Esophagus muscularis mucosa (tissue), 4 donors: ENCODE measurements at regions not wholly inside any gene's neighbourhood (a gene's known extent, or its start where the extent isn't known, plus 50 kb on each side); places are given as distances from the start of the nearest gene placed in this dataset.

ENCODE experiments used
- DNase-seq: peaks from one replicate; pipeline ENCODE4 v3.0.0-alpha.2; 2017; ENCODE audit errors: extremely low spot score
- H3K27ac ChIP-seq, 4 donors: fragments of 200-600 bp; sonication (generic); replicated peaks in 1 of 4; 1 replicate in 3 of 4; 2 replicates in 1 of 4; pipeline ENCODE4 v1.5.1; 2016 to 2019; ENCODE audit warnings: mild to moderate bottlenecking in 1 of 4
- H3K27me3 ChIP-seq, 4 donors: fragments of 200-600 bp; sonication (generic); one replicate each; pipeline versions ENCODE4 v1.5.1 to v1.6.0; 2016 to 2019
- H3K36me3 ChIP-seq, 4 donors: fragments of 200-600 bp; sonication (generic); one replicate each; pipeline ENCODE4 v1.5.1; 2016 to 2019
- H3K4me1 ChIP-seq, 4 donors: fragments of 200-600 bp; sonication (generic); one replicate each; pipeline ENCODE4 v1.5.1; 2016 to 2019
- H3K4me3 ChIP-seq, 4 donors: fragments of 200-600 bp; sonication (generic); 1 replicate in 2 of 4; 2 replicates in 2 of 4; pipeline ENCODE4 v1.5.1; 2016 to 2019; ENCODE audit warnings: mild to moderate bottlenecking in 4 of 4, moderate library complexity in 1 of 4
- H3K9me3 ChIP-seq, 4 donors: fragments of 200-600 bp; sonication (generic); 1 replicate in 3 of 4; 2 replicates in 1 of 4; pipeline ENCODE4 v1.5.1; 2016 to 2019
- CTCF ChIP-seq, 3 experiments: fragments of 200-600 bp in 2 of 3; fragments of 450-650 bp in 1 of 3; sonication (generic) in 2 of 3; IDR thresholded peaks; one replicate each; pipeline ENCODE4 v1.5.1; 2017 to 2019; ENCODE audit warnings: antibody characterized with exemption in 3 of 3, mild to moderate bottlenecking in 2 of 3, moderate library complexity in 1 of 3
- EP300 ChIP-seq: sonication (generic); formaldehyde crosslinking; IDR thresholded peaks from one replicate; pipeline ENCODE4 v1.6.1; 2017; ENCODE audit warnings: antibody characterized with exemption
- POLR2A ChIP-seq: fragments of 450-650 bp; IDR thresholded peaks from one replicate; pipeline ENCODE4 v1.6.1; 2017; ENCODE audit warnings: antibody characterized with exemption, moderate library complexity, mild to moderate bottlenecking, low read depth
- POLR2AphosphoS5 ChIP-seq, 2 donors: sonication (generic); formaldehyde crosslinking; IDR thresholded peaks; one replicate each; pipeline ENCODE4 v1.6.1; 2017; ENCODE audit warnings: antibody characterized with exemption in 2 of 2
- WGBS: methylation state at CpG from one replicate; pipeline ENCODE4 v1.1.5; 2018; 5-methylcytosine and 5-hydroxymethylcytosine counted together
- intact Hi-C: fragments of 100-400 bp; cut with DNase I; formaldehyde crosslinking; loops from one replicate; pipeline ENCODE4 v1.15.1; 2023

GRCh38 chr12:91434081-91434480 is 251.5 kb upstream of the DCN start:
- TF ChIP-seq CTCF (IDR thresholded peaks at IDR 0.05) (no peak), POLR2AphosphoS5 (IDR thresholded peaks at IDR 0.05) (no peak), POLR2A (no peak), EP300 (no peak)
- WGBS: 96% methylated on average over 1 of the region's 1 CpG

GRCh38 chr12:91432755-91433154 is 250.1 kb upstream of the DCN start:
- TF ChIP-seq CTCF (IDR thresholded peaks at IDR 0.05): no peak
- TF ChIP-seq POLR2A: no peak
- TF ChIP-seq EP300: no peak
- no peak for TF ChIP-seq POLR2AphosphoS5 (IDR thresholded peaks at IDR 0.05)
- no peaks in the 10 kb centered on the region for H3K9me3 ChIP-seq
- intact Hi-C loops: no loop called here
- 73% methylated on average over 1 of the region's 1 CpG for WGBS
- DNase-seq: no peak
- no peak overlapping the region for H3K27ac ChIP-seq
- no peaks in the 10 kb centered on the region for H3K36me3 ChIP-seq
- H3K4me3 ChIP-seq: no peak overlapping the region
- H3K4me1 ChIP-seq: no peaks in the 10 kb centered on the region
- H3K27me3 ChIP-seq: no peaks in the 10 kb centered on the region

More at GRCh38 chr12:91434081-91434480, 251.5 kb upstream of the DCN start:
- Histone ChIP-seq H3K9me3 (no peaks in the 10 kb centered on the region), H3K27me3 (no peaks in the 10 kb centered on the region), H3K36me3 (no peaks in the 10 kb centered on the region), H3K27ac (no peak overlapping the region), H3K4me1 (no peaks in the 10 kb centered on the region), H3K4me3 (no peak overlapping the region)
- intact Hi-C loops: no loop called here
- no peak for DNase-seq

GRCh38 chr12:91432089-91432488 is 249.5 kb upstream of the DCN start:
- Histone ChIP-seq H3K27ac (no peak overlapping the region), H3K4me1 (no peaks in the 10 kb centered on the region), H3K9me3 (no peaks in the 10 kb centered on the region), H3K36me3 (no peaks in the 10 kb centered on the region), H3K4me3 (no peak overlapping the region), H3K27me3 (no peaks in the 10 kb centered on the region)
- no peak for DNase-seq
- 49% methylated on average over 2 of the region's 2 CpGs for WGBS
- intact Hi-C loops: no loop called here
- TF ChIP-seq POLR2A (no peak), CTCF (IDR thresholded peaks at IDR 0.05) (no peak), EP300 (no peak), POLR2AphosphoS5 (IDR thresholded peaks at IDR 0.05) (no peak)

DNA sequence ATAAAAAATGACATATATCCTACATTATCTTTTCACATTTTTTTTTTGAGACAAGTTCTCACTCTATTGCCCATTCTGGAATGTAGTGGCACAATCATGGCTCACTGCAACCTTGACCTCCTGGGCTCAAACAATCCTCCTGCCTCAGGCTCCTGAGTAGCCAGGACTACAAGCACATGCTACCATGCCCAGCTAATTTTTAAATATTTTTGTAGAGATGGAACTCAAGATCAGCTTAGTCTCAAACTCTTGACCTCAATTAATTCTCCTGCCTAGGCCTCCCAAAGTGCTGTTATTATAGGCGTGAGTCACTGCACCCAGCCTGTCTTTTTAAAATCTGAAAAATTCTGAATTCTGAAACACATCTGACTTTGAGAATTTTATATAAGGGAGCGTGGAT is 241.9 kb upstream of the DCN start:
- Histone ChIP-seq H3K27me3 (no peaks in the 10 kb centered on the region), H3K4me1 (peaks cover 0 to 9% (median 8%) of the 10 kb centered on the region in 4 donors), H3K9me3 (no peaks in the 10 kb centered on the region), H3K4me3 (no peak overlapping the region), H3K36me3 (no peaks in the 10 kb centered on the region), H3K27ac (no peak overlapping the region)
- TF ChIP-seq POLR2A (no peak), POLR2AphosphoS5 (IDR thresholded peaks at IDR 0.05) (no peak), CTCF (IDR thresholded peaks at IDR 0.05) (no peak), EP300 (no peak)
- no peak for DNase-seq
- intact Hi-C loops: no loop called here
- 93% methylated on average over 2 of the region's 2 CpGs for WGBS

GRCh38 chr12:91423693-91424050 is 241.1 kb upstream of the DCN start:
- DNase-seq: no peak
- no peak overlapping the region for H3K27ac ChIP-seq
- TF ChIP-seq POLR2A: no peak
- no peak for TF ChIP-seq CTCF (IDR thresholded peaks at IDR 0.05)
- TF ChIP-seq EP300: no peak
- no peak for TF ChIP-seq POLR2AphosphoS5 (IDR thresholded peaks at IDR 0.05)
- peaks cover 0 to 9% (median 8%) of the 10 kb centered on the region in 4 donors for H3K4me1 ChIP-seq
- H3K27me3 ChIP-seq: no peaks in the 10 kb centered on the region
- no peaks in the 10 kb centered on the region for H3K36me3 ChIP-seq
- intact Hi-C loops: no loop called here
- H3K4me3 ChIP-seq: no peak overlapping the region
- 26% methylated on average over 2 of the region's 2 CpGs for WGBS
- no peaks in the 10 kb centered on the region for H3K9me3 ChIP-seq
